ENCODE measurements at regions not wholly inside any gene's neighbourhood (a gene's known extent, or its start where the extent isn't known, plus 50 kb on each side); places are given as distances from the start of the nearest gene placed in this dataset.
"Not testable (repeated sequence)": the region's sequence is repeated elsewhere in the genome, so short reads cannot be mapped to it uniquely, and the experiment has no call there.

DNA sequence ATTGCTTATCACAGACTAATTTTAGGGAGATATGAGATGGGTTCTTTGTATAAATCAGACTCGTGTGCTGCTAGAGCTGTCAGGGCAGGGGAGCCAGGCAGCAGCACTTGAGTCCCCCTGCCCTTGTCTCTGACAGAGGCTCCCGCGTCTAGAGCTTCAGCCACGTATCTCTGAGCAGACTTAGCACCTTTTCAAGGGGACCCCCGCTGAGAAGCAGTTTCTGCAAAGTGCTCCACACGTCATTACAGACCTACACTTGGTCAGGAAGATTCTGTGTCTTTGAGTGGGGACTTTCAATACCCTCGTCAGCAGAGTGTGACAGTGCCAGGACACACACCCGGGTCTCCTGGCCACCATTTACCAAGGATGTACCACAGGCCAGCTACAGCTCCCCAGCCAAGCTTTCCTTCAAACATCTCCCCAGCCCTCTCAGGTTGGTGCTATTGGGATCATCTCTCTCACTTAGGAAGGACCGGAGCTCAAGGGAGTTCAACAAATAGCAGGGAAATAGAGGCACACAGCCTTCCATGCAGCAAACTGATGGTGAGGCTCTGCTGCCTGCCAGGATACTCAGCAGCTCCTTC lies 312.3 kb downstream of the BCL2L11 start:
- H2AK5ac ChIP-seq (ENCODE audit: low read depth, low read length); H2AFZ ChIP-seq (ENCODE audit: low read length); H2BK5ac ChIP-seq (ENCODE audit: low read length); H2BK12ac ChIP-seq (ENCODE audit: low read length); H2BK120ac ChIP-seq (ENCODE audit: low read depth, low read length); H3K27me3 ChIP-seq (ENCODE audit: control insufficient read depth in 3 of 3, insufficient read depth in 3 of 3, low read depth in 1 of 3, low read length in 3 of 3); H3K36me3 ChIP-seq (replicated peaks in 1 of 2; ENCODE audit: control insufficient read depth in 2 of 2, insufficient read depth in 2 of 2, low read length in 2 of 2); H3K4me2 ChIP-seq (ENCODE audit: insufficient read depth, low read length, poor library complexity, severe bottlenecking); DNase-seq (ENCODE audit: low spot score); H3K9me3 ChIP-seq (replicated peaks in 1 of 2; ENCODE audit: control insufficient read depth in 2 of 2, insufficient read depth in 1 of 2, low read depth in 1 of 2, low read length in 2 of 2); H3K9ac ChIP-seq (ENCODE audit: low read depth, low read length, poor library complexity); H3K14ac ChIP-seq (ENCODE audit: low read length); H4K8ac ChIP-seq (ENCODE audit: low read depth, low read length); H3K4me1 ChIP-seq (ENCODE audit: control insufficient read depth in 2 of 2, insufficient read depth in 1 of 2, low read depth in 1 of 2, low read length in 2 of 2); H3K18ac ChIP-seq (ENCODE audit: low read length); H3K27ac ChIP-seq (replicated peaks; ENCODE audit: low read length); H3K4me3 ChIP-seq (ENCODE audit: low read length in 2 of 2); H3K79me1 ChIP-seq (ENCODE audit: low read depth, low read length); H2BK15ac ChIP-seq (ENCODE audit: low read length); H4K91ac ChIP-seq (ENCODE audit: low read depth, low read length, poor library complexity); H3K23ac ChIP-seq (ENCODE audit: low read depth, low read length, poor library complexity); H3K4ac ChIP-seq (ENCODE audit: low read length): not testable (repeated sequence)
- no CpG with 5 or more reads among the region's 9 CpGs for WGBS, 2 donors (ENCODE audit: extremely low coverage in 2 of 2, insufficient read length in 2 of 2, insufficient replicate concordance in 1 of 2)

DNA sequence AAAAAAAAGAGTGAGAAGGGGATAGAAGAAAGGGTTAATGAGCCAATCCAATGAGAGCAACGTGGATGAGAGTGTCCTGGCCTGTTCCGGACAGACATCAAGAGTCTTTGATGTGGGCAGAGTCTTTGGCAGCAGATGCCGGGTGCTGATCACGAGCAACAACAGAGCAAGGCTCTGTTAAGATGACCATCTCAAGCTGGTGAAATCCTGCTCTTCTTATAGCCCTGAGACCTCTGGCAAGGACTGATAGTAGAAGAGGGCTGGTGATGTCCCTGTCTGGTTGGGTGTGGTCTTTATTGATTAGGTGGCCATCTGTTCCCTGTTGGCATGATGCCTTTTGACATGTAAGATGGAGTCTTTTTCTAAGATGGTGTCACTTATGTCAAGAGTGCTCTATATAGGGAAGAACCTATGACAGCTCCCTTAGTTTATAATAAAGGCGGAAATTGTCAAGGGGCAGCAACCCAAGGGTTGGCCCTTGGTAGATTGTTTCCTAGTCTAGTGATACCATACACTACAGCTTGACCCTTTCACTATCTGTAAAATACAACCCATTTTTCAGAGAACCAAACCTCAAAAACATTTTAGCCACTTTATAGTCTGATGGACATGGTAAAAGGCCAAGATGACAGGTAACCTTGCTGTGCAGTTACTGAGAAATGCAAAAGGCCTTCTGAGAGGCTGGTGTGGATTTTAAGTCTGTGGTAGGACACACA lies 313.3 kb downstream of the BCL2L11 start:
- not testable (repeated sequence) for H3K4me3 ChIP-seq (ENCODE audit: low read length in 2 of 2); H3K18ac ChIP-seq (ENCODE audit: low read length); DNase-seq (ENCODE audit: low spot score); H3K36me3 ChIP-seq (replicated peaks in 1 of 2; ENCODE audit: control insufficient read depth in 2 of 2, insufficient read depth in 2 of 2, low read length in 2 of 2); H4K91ac ChIP-seq (ENCODE audit: low read depth, low read length, poor library complexity); H3K4me1 ChIP-seq (ENCODE audit: control insufficient read depth in 2 of 2, insufficient read depth in 1 of 2, low read depth in 1 of 2, low read length in 2 of 2); H3K27me3 ChIP-seq (ENCODE audit: control insufficient read depth in 3 of 3, insufficient read depth in 3 of 3, low read depth in 1 of 3, low read length in 3 of 3); H2BK5ac ChIP-seq (ENCODE audit: low read length); H4K8ac ChIP-seq (ENCODE audit: low read depth, low read length); H3K79me1 ChIP-seq (ENCODE audit: low read depth, low read length); H3K9ac ChIP-seq (ENCODE audit: low read depth, low read length, poor library complexity); H3K4ac ChIP-seq (ENCODE audit: low read length); H2BK15ac ChIP-seq (ENCODE audit: low read length); H3K14ac ChIP-seq (ENCODE audit: low read length); H2AK5ac ChIP-seq (ENCODE audit: low read depth, low read length); H2BK120ac ChIP-seq (ENCODE audit: low read depth, low read length); H3K27ac ChIP-seq (replicated peaks; ENCODE audit: low read length); H2BK12ac ChIP-seq (ENCODE audit: low read length); H3K23ac ChIP-seq (ENCODE audit: low read depth, low read length, poor library complexity); H3K4me2 ChIP-seq (ENCODE audit: insufficient read depth, low read length, poor library complexity, severe bottlenecking); H2AFZ ChIP-seq (ENCODE audit: low read length); H3K9me3 ChIP-seq (replicated peaks in 1 of 2; ENCODE audit: control insufficient read depth in 2 of 2, insufficient read depth in 1 of 2, low read depth in 1 of 2, low read length in 2 of 2)
- WGBS, 2 donors (ENCODE audit: extremely low coverage in 2 of 2, insufficient read length in 2 of 2, insufficient replicate concordance in 1 of 2): no CpG with 5 or more reads among the region's 5 CpGs

DNA sequence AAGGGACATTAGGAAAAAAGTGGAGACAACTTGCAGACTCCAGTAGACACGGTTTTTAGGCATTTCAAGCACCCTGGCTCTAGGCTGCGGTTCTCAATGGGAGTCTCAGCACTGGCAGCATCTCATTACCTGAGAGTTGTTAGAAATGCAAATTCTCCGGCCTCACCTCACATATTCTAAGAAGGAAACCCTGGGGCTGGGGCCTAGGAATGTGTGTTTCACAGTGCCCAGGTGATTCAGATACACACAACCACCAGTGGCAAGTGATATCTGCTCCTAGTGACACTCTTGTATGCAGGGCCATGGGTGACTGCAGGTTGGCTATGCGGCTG lies 313.9 kb downstream of the BCL2L11 start:
- WGBS, 2 donors (ENCODE audit: extremely low coverage in 2 of 2, insufficient read length in 2 of 2, insufficient replicate concordance in 1 of 2): no CpG with 5 or more reads among the region's 4 CpGs
- H2BK120ac ChIP-seq (ENCODE audit: low read depth, low read length); H2AK5ac ChIP-seq (ENCODE audit: low read depth, low read length); H3K18ac ChIP-seq (ENCODE audit: low read length); H2AFZ ChIP-seq (ENCODE audit: low read length); H3K4me3 ChIP-seq (ENCODE audit: low read length in 2 of 2); H3K27ac ChIP-seq (replicated peaks; ENCODE audit: low read length); H3K36me3 ChIP-seq (replicated peaks in 1 of 2; ENCODE audit: control insufficient read depth in 2 of 2, insufficient read depth in 2 of 2, low read length in 2 of 2); H4K8ac ChIP-seq (ENCODE audit: low read depth, low read length); H3K4ac ChIP-seq (ENCODE audit: low read length); H3K9me3 ChIP-seq (replicated peaks in 1 of 2; ENCODE audit: control insufficient read depth in 2 of 2, insufficient read depth in 1 of 2, low read depth in 1 of 2, low read length in 2 of 2); H3K27me3 ChIP-seq (ENCODE audit: control insufficient read depth in 3 of 3, insufficient read depth in 3 of 3, low read depth in 1 of 3, low read length in 3 of 3); H3K4me2 ChIP-seq (ENCODE audit: insufficient read depth, low read length, poor library complexity, severe bottlenecking); H3K9ac ChIP-seq (ENCODE audit: low read depth, low read length, poor library complexity); H3K79me1 ChIP-seq (ENCODE audit: low read depth, low read length); DNase-seq (ENCODE audit: low spot score); H2BK5ac ChIP-seq (ENCODE audit: low read length); H4K91ac ChIP-seq (ENCODE audit: low read depth, low read length, poor library complexity); H2BK12ac ChIP-seq (ENCODE audit: low read length); H3K23ac ChIP-seq (ENCODE audit: low read depth, low read length, poor library complexity); H2BK15ac ChIP-seq (ENCODE audit: low read length); H3K14ac ChIP-seq (ENCODE audit: low read length); H3K4me1 ChIP-seq (ENCODE audit: control insufficient read depth in 2 of 2, insufficient read depth in 1 of 2, low read depth in 1 of 2, low read length in 2 of 2): not testable (repeated sequence)

DNA sequence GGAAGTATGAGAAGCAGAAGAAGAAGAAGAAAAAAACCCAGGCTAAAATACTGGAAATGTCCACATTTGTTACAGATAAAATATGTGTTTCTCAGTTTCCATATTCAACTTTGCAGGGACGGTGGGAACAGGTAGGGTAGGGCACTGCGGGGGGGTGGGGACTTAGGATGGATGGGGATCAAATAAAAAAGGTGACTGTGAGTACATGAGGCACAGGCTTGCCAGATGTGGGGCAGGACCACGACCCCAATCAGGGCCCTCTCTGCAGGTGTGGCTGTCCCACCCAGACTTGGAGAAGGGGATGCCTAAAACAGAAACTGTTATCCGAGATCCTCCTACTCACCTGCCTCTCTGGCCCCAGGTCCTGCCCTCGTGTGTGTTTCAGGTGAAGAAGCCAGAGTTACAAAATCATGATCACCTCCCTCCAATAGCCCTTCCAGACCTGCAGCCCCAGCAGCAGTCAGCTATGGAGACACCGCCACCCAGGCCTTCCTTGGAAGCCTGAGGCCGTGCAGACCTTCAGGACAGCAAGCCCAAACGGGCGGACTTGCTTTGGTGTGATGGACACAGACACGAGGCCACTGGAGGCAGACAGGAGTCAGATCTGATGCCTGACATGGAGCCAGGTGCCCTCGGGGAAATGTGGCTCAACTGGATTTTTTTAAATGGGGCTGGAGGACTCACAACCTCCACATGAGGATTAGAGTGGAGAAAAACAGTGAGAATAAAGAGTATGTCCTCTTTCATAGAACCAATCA lies 315.0 kb downstream of the BCL2L11 start:
- H3K14ac ChIP-seq (ENCODE audit: low read length); H3K23ac ChIP-seq (ENCODE audit: low read depth, low read length, poor library complexity); H3K9me3 ChIP-seq (replicated peaks in 1 of 2; ENCODE audit: control insufficient read depth in 2 of 2, insufficient read depth in 1 of 2, low read depth in 1 of 2, low read length in 2 of 2); H3K4me1 ChIP-seq (ENCODE audit: control insufficient read depth in 2 of 2, insufficient read depth in 1 of 2, low read depth in 1 of 2, low read length in 2 of 2); H4K8ac ChIP-seq (ENCODE audit: low read depth, low read length); H3K9ac ChIP-seq (ENCODE audit: low read depth, low read length, poor library complexity); H3K79me1 ChIP-seq (ENCODE audit: low read depth, low read length); H3K27ac ChIP-seq (replicated peaks; ENCODE audit: low read length); DNase-seq (ENCODE audit: low spot score); H2AFZ ChIP-seq (ENCODE audit: low read length); H3K18ac ChIP-seq (ENCODE audit: low read length); H2AK5ac ChIP-seq (ENCODE audit: low read depth, low read length); H3K27me3 ChIP-seq (ENCODE audit: control insufficient read depth in 3 of 3, insufficient read depth in 3 of 3, low read depth in 1 of 3, low read length in 3 of 3); H4K91ac ChIP-seq (ENCODE audit: low read depth, low read length, poor library complexity); H2BK15ac ChIP-seq (ENCODE audit: low read length); H3K4me3 ChIP-seq (ENCODE audit: low read length in 2 of 2); H3K4ac ChIP-seq (ENCODE audit: low read length); H2BK5ac ChIP-seq (ENCODE audit: low read length); H2BK12ac ChIP-seq (ENCODE audit: low read length); H3K36me3 ChIP-seq (replicated peaks in 1 of 2; ENCODE audit: control insufficient read depth in 2 of 2, insufficient read depth in 2 of 2, low read length in 2 of 2); H3K4me2 ChIP-seq (ENCODE audit: insufficient read depth, low read length, poor library complexity, severe bottlenecking); H2BK120ac ChIP-seq (ENCODE audit: low read depth, low read length): not testable (repeated sequence)
- no CpG with 5 or more reads among the region's 11 CpGs for WGBS, 2 donors (ENCODE audit: extremely low coverage in 2 of 2, insufficient read length in 2 of 2, insufficient replicate concordance in 1 of 2)

All from neuronal stem cell (in vitro differentiated cells).